ENCODE measurements at regions not wholly inside any gene's neighbourhood (a gene's known extent, or its start where the extent isn't known, plus 50 kb on each side); places are given as distances from the start of the nearest gene placed in this dataset.

- TF ChIP-seq CTCF (IDR thresholded peaks at IDR 0.05; ENCODE audit: insufficient read depth, low read length) = no peak
- TF ChIP-seq POLR2AphosphoS5 (IDR thresholded peaks at IDR 0.05; ENCODE audit: low read depth) = no peak
- no peak for TF ChIP-seq REST (IDR thresholded peaks at IDR 0.05; ENCODE audit: insufficient replicate concordance, low read depth)
Observed at GRCh38 chr10:4255751-4256150, 470.7 kb upstream of the KLF6 start.
